Superior temporal gyrus (tissue), 1 donor: ENCODE measurements at regions not wholly inside any gene's neighbourhood (a gene's known extent, or its start where the extent isn't known, plus 50 kb on each side); places are given as distances from the start of the nearest gene placed in this dataset.
"Not testable (repeated sequence)": the region's sequence is repeated elsewhere in the genome, so short reads cannot be mapped to it uniquely, and the experiment has no call there.

Source experiments
- DNase-seq: peaks from one replicate; pipeline ENCODE4 v3.0.0-alpha.2; 2016; ENCODE audit errors: extremely low spot score

DNA sequence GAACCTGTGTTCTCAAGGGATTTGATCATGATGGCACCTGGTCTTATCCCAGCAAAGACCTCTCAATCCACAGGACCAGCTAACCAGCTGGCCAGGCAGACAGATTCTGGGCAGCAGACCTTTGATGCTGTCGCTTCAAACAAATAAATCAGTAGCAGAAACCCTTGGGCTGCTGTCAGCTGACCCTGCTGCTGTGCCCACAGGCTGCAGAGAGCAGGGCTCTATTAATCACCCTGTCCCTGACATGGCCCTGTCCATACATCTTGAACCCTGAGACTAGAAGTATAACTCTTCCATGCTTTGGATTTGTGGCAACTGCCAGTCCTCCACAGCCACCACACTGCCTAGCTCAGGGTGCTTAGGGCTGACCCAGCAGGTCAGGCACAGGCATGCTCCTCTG is 244.1 kb upstream of the PODXL start:
- DNase-seq: no peak

DNA sequence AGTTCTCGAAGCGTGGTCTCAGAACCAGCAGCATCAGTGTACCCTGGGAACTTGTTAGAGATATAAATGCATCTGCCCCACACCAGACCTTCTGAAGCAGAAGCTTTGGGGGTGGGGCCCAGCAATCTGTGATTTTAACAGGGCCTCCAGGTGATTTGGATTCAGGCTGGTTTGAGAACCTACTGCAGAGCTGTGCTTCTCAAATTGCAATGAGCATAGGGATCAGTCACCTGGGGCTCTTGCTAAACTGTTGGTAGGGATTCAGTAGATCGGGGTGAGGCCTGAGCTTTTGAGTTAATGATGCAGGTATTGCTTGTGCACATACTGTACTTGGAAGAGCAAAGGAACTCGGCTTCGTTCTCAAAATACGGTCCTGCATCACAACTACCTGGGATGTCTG is 243.6 kb upstream of the PODXL start:
- no peak for DNase-seq

DNA sequence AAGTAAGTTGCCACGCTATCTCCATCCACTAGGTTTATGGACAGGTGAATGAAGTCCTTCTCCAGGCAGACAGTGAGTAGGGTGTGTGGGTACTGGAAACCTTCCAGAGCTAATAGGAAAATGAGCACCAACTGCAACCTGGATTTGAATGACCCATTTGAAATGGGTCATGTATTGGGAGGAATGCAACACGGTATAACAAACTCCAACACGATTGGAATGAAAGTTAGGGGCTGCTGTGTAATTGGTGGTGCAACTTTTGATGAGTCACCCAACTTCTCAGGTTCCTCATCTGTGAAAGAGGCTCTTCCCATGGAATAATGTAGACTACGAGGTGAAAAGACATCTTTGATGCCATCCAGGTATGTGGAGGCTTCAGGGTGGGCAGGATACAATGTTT is 241.4 kb upstream of the PODXL start:
- DNase-seq: no peak

DNA sequence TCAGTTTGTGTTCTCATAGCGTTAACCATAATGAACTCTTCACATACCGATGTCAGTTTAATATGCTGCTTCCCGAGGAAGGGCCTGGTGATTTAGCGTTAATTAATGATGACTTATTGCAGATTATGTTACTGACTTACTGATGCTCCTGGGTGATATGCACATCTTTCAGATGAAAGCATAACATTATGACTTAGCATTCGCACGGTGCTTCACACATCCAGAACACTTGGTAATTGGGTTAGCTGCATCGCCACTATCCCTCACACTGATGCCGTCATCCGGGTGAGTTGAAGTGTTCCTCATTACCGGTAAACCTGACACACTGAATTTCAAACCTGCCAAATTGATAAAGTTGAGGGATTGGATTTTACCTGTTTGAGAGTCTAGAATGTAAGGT is 239.0 kb upstream of the PODXL start:
- no peak for DNase-seq

DNA sequence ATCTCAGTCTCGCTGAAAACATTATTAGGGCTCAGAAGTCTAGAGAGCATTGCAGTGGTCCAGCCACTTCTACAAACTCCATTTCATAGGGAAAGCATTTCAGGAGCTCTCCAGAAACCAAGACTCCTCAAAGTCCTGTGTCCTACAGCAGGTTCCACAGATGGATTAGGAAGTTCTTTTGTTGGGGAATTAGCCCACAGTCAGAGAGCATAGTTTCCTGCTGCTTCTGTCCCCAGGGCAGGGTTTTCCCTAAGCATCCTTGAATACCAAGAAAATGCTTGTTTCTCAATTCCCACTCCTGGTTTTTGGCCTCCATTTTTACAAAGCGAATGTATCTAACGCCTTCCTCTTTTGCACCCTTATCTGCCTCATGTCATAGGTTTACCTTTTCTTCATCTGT is 235.9 kb upstream of the PODXL start:
- no peak for DNase-seq

DNA sequence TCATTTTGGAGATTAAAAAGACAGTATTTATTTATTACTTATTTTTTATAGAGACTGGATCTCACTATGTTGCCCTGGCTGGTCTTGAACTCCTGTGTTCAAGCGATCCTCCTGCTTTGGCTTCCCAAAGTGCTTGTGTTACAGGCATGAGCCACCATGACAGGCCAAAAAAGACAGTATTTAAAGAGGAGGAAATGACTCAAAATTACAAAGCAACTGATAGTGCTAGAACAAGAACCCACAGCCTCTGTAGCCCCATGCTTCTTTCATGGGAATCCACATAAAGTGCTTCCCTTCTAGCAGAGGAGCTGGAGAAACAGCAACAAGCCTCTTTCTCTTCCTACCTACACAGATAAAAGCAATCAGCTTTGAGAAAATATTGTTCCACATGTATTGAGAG is 230.7 kb upstream of the PODXL start:
- DNase-seq: no peak

DNA sequence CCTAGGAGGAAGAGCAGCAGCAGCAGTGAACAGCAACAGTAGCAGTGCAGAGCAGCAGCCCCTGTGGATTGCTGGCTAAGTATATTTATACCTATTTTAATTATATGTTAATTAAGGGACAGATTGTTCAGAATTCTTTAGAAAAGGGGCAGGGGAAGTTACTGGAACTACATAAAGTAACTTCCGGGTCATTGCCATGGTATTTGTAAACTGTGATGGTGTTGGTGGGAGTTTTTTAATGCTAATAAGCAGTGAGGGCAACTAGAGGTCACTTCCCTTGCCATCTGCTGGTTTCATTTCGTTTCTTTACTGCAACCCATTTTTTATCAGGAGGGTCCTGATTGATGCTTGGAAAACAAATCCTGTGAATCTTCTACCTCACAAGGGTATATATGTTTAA is 229.8 kb upstream of the PODXL start:
- DNase-seq: no peak

DNA sequence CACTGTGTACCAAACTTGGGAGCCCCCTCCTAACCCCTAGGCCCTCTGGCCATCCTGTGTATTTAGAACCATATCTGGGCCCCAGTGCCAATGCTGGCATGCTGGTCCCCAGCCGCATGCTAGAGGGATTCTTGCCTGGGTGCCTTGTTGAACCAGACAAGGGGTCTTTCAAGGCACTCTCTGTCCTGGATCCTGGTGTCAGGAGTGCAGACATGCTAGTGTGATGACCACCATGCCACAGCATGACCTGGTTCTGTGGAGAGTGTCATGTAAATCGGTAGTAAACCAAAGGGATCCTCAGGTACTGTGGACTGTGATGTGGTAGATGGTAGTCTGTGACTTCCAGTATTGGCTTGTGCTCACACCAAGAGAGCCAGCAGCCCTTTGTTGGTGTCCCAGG is 222.2 kb upstream of the PODXL start:
- no peak for DNase-seq

DNA sequence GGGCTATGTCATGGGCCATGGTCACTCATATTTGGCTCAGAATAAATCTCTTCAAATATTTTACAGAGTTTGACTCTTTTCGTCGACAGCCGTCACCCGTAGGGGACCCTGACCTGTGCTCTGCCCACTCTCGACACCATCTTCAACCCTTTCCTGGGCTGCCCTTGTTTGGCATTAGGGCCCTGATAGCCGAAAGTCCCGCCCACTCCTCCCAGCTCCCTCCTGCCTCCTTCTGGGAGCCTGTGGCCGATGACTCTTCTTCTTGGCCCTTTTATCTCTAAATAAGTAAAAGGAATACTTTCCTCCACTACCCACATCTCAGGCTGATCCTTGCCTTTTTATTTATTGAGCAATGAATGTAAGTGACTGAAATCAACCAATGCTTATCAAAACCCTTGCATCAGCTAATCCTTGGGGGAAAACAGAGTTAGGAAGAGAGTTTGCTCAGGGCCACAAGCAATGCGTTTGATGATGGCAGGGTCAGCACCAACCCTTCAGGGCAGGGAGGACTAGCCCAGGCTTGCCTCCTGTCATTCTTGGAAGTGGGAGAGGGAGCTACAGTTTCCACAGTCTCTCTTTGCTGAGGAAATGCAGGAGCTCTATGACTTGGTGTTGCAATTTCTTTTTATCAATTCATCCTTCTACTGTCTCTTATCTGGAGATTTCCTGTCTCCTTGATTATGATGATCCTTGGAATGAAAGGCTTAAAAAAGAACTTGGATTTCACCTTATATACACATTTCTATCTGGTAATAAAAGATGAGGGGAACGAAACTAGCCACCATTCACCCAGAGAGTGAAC is 218.2 kb upstream of the PODXL start:
- no peak for DNase-seq

DNA sequence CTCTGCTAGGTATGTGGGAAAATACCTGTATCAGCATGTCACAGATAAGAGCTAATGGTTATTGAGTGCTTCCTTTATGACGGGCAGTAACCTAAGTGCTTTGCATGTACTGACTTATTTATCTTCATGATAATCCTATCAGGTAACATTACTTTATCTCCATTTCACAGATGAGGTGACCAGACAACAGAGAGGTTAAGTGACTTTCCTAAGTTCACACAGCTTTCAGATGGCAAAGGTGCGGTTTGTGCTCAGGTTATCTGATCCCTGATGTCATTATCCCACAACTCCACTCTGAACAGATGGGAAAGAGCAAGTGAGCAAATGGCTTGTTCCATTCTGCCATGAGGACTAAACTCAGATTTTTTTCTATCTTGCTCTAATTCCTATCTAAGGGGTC is 217.0 kb upstream of the PODXL start:
- no peak for DNase-seq

DNA sequence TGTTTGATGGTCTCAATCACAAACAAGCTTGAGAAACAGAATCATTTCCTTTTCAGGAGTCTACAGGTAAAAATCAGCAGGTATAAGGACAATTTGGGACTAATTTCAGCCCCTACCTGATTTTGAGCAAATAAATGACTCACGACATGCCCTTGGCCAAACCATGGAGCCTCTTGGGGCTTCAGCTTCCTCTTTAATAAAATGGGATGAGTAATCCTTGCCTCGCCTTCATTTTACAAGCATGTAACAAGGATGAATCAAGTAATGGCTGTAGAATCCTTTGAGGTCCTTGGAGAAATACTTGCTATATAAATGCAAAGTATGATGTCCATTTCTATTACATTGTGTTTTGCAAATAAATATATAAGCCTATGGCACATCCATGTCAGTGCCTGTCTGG is 212.8 kb upstream of the PODXL start:
- no peak for DNase-seq

DNA sequence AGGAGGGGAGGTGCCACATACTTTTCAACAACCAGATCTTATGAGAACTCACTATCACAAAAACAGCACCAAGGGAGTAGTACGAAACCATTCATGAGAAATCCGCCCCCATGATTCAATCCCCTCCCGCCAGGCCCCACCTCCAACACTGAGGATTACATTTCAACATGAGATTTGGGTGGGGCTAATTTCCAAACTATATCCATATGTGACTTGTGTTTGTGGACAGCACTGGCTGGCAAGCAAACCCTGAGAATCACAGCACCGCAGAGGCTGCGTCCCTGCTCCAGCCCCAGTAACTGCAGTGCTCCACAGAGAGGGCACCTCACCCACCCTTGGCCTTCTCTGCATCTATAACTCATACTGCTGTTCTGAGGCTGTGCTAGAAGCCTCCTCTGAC is 211.2 kb upstream of the PODXL start:
- DNase-seq: no peak

DNA sequence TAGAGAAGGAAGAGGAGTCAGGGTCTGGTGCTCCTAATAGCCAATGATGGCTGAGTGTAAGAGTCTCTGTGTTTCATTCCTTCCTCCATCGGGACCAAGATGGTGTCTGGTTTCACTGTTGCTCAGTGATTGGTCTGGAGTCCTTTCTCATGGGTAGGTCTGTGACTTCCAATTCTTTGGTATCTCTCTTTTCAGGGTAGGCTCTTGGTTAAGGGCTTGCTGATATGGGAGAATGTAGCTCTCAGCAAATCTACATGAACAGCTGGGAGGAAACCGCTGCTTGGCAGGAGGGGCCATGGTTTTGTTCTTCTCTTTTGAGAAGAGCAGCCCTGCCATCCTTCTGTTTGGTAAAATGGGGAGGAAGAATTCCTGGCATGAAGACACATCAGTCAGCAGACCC is 209.1 kb upstream of the PODXL start:
- DNase-seq: no peak

DNA sequence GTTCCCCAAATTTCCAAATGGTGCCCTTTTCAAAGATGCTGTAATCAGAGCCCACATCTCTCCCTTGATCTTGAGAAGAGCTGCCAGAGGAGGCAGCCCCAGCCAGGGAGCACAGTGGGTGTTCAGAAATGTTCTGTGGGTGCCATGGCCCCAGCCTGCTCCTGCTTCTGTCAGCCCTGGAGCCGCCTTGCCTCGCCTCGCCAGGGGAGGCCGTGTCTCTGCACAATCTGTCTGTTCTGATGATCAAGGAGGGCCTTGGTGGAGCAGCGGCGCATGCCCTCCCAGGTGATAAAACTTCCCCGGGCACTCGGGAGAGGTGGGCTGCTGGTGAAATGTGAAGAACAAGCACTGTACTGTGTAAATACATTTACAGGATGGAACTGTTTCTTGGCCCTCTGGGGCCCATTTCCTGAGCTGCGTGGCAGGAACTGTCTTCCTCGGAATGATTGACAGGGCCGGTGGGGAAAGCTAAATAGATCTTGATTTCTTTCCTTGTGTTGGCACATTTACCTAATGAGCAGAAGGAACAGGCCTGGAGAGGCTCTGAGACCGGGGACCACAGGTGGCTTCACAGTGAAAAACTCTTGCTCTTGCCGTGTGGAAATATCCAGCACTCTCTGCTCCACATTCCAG is 207.8 kb upstream of the PODXL start:
- DNase-seq: no peak

DNA sequence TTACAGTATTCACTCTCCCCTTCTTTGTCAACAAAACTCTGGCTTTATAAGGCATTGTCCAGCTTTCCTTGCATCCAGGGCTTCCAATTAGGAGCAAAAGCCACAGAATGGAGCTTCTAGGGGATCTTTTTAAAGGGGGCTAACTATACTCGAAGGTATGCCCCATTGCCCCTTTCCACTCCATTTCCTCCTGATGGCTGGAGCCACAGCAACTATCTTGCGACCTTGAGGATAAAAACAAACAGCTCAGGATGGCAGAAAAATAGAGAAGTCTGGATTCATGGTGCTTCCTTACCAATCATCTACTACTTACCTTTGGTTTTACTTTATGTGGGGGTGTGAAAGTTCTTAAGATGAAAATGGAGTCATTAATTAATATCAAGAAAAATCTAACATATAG is 206.3 kb upstream of the PODXL start:
- no peak for DNase-seq

DNA sequence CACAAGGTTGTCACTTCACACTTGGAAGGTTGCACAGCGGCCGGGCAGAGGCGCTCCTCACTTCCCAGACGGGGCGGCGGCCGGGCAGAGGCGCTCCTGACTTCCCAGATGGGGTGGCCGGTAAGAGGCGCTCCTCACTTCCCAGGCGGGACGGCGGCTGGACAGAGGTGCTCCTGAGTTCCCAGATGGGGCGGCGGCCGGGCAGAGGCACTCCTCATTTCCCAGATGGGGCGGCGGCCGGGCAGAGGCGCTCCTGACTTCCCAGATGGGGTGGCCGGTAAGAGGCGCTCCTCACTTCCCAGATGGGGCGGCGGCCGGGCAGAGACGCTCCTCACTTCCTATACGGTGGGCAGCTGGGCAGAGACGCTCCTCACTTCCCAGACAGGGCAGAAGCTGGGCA is 199.4 kb upstream of the PODXL start:
- not testable (repeated sequence) for DNase-seq

DNA sequence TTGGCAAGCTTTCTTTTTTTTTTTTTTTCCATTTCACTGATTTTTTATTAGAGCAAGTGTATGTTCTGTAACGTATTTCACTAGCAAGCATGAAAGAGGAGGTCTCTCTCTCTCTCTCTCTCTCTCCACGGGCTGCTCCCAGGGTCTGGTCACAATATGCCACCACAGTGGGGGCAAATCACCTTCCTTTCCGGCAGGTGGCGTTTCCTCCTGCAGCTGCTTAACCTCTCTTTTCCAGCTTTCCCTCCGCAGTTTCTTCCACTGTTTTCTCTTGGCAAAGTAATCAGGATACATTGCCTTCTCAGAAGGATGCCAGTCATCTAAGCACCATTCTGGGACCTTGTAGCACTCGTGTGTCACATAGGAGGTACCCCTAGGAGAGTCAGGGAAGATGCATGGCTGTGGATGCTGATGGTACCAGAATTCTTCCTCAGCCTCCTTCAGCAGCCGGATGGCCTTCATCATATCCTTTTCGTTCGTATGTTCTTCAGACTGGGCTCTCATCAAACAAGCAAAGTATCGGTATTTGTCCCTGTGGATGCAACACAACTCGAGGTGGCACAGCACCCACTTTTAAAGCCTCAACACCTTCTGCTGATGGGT is 197.3 kb upstream of the PODXL start:
- no peak for DNase-seq

DNA sequence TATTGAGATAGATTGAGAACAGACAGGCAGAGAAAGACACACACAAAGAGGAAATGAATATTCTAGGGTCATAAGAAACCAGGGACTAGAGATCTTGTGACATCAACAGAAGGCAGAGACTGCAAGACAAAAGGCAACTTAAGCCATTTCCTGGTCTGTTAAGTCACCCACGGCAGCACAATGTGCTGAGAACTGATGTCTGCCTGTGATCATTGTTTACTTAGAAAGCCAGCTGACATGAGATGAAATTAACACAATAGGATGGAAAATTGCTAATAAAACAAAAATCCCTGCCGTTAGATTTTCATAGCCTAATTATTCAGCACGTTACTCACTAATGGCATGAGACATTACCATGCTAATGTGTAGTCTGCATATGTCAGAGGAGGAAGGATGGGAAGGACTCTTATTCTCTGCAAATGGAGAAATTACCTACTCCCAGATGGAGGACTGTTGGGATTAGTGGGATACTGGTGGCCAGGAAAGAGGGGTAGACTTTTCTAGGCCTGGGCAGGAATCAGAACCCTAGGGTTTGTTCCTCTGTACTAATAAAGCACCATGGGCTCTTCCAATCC is 191.3 kb upstream of the PODXL start:
- DNase-seq: no peak

DNA sequence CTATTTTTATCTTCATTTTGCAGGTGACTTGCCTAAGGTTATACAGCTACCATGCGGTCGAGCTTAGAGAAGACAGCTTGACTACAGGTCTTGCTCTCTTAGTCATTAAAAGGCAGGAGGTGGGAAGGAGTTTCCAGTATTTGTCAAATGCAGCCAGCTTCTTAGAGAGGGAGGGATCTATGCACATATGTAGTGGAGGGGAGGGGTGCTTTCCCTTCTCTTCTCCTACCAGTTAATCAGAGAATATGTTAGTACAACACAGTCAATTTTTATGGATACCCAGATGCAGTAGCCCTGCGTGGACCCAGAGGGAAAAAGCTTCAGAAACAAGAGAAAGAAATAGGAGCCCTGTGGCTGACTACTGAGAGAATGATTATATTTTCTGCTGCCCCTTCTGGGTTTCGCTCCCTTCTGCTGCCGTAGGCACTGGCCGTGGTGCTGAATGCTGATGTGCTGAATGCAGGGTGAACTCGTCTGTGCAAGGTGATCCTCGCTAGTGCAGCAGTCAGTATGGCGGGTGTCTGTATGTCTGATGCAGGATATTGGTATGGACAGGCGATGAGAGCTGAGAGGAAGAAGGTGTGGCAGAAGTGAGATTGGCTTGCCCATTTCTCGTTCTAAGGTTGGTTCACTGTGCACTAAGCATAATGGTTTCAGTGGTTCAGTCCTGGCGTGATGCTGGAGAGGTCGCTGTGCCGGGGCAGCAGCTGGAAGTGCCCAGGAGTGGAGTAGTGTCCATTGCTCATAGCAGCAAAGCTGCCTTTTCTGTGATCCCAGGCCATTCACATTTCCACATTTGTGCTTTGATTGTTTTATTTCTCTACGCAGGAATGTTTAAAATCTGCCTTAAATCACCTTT is 189.2 kb upstream of the PODXL start:
- no peak for DNase-seq

DNA sequence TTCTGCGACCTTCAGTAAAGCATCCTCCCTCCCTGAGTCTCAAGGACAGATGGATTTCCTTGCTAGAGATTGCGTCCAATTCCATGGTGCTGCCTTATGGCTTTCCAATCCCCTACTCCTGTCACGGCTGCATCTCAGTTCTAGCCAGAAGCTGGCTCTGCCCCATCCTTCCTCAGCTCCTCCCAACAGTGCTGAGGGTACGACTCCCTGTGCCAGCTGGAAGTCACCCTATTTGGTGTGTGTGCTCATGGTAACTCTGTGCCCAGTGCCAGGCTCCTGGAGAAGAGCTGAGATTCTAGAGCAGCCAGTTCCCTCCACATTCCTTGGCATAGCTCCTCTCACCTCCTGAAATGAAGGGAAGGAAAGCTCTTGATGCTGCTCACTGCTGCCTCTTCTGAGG is 185.0 kb upstream of the PODXL start:
- no peak for DNase-seq

DNA sequence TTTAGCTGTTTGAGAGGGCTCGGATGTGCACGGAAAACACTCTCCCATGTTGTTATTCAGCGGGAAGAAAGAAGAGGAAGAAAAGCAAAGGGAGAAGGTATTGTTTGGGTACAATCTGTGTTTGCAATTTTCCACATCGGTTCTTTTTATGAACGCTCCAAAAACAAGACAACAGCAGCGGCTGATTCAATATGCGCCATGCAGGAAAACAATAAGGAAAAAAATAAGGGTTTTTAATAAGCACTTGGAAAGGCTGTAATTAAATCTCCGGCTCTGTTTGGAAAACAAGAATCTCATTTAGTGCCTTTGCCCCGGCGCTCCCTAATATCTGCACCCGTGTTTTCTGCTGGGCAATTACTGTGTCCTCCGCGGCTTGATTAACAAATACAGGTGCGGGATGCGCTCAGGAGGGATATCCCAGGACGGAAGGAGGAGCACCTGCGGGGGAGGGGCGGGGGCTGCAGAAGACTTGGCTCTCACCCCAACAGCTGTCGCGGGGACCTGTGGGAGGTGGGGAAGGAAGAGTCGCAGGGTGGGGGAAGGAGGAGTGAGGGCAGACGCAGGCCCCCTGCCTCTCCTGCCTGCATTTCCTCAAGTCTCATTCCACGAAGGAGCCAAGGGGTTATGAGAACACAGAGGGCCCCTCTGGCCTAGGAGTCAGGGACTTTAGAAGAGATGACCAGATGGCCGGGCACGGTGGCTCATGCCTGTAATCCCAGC is 181.5 kb upstream of the PODXL start:
- no peak for DNase-seq
